NCI-H69 (cell line): ENCODE measurements at regions not wholly inside any gene's neighbourhood (a gene's known extent, or its start where the extent isn't known, plus 50 kb on each side); places are given as distances from the start of the nearest gene placed in this dataset.

Experiments used
- DNase-seq: peaks from one replicate; lab custom pipeline; 2025; lab: John Stamatoyannopoulos, UW

DNA sequence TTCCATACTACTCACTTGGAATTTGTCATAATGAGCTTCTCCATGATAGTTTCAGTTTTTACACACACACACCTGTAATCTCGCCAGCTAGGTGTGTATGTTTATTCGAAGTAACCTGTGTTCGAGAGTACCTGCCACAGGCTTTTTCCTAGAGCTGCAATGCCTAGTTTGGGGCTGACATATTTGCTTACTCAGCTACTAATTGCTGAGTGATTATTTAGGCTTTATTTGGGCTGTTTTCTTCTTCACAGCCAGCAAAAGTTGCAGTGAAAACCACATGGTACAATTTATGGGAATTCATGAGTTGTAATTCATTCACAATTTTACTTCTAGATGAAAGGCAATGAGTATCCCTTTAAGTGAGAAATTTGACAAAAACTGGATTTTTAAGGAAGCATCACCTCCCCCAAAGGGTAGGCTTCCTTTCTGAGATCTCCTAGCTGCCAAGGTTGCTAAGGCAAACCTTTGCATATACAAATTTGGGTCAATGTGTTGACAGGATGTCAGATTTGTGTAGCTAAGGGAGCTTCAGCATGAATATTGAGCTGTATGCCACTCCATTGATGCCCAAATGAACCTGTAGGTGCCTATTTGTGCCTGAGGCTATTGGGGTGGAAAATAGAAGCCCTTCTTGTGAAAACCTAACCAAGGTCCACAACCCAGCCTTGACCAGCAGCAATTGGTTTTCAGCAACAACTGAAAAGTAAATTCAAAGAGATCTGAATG, 108.7 kb upstream of the OTX2 start:
- DNase-seq, result peak; percentile 45

GRCh38 chr14:56905282-56905681, 95.0 kb upstream of the OTX2 start:
- DNase-seq, result no peak

- DNase-seq, result no peak
These were observed 93.2 kb upstream of the OTX2 start for GRCh38 chr14:56903304-56903969.

DNA sequence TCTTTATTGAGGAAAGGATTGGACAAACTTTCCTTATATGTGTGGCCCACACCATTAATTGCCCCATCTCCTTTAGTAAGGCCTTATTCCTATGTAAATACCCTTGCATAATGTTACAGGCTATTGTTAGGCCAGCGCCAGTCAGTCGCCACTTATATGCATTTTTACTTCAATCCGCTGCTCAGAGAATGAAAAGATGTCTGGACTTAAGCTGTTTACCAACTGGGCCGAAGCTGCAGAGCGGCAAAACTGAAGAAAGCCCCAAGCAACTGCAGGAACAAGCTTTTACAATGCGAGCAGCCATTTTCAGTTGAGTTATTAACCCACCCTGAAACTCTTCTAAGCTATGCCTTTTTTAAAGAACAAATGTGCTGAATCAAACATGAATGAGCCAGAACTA, 92.1 kb upstream of the OTX2 start:
- DNase-seq, result peak; percentile 20

DNA sequence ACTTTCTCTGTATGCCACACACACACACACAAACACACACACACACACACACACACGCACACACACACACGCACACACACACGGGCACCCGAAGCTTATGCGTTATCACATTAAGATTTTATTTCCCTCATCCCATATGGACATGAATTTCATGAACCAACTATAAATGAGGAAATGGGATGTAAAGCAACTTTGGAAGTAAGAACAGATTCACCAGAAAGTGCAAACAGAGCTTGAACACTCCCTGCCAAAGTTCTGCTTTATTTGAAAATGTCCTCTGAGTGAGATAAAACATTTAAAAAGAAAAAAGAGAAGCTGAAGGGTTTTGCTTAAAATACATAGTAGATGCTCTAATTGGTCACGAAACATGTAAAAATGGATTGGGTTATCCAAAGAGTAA, 90.4 kb upstream of the OTX2 start:
- no peak for DNase-seq

DNA sequence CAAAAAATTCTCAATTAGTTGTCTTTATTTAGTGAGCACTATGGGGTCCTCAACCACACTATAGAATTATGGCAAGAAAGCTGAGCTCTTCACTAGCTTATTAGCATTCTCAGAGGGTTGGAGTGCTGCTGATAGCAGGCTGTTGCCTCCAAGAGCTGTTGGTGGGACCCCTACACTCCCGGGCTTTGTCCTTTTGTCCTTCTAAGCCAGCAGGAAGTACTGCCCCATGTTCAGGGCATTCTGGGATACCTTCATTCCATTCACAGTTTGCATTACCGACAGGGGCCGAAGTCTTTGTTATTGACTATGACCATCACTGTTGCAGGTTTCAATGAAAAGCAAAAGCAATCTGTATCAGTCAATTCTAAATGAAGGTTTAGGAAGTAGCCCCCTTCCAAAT, 89.5 kb upstream of the OTX2 start:
- DNase-seq, result no peak

DNA sequence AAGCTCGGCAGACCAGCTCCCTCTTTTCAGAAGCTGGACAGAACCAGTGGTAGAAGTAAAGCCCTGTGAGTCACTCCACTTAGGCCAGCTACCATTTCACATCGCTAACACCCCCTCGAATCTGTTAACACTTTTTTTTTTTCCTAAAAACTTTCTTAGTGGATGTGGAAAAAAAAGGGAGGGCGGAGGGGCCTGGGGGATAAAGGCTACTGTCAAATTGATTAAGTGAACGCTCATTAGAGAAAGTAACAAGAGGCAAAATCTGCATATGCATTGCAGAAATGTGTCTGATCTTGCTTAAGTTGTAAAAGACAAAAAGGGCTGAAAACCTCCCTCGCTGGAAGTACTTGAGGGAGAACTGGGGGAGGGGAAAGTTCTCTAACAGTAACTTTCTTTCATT, 86.6 kb upstream of the OTX2 start:
- DNase-seq, result no peak

DNA sequence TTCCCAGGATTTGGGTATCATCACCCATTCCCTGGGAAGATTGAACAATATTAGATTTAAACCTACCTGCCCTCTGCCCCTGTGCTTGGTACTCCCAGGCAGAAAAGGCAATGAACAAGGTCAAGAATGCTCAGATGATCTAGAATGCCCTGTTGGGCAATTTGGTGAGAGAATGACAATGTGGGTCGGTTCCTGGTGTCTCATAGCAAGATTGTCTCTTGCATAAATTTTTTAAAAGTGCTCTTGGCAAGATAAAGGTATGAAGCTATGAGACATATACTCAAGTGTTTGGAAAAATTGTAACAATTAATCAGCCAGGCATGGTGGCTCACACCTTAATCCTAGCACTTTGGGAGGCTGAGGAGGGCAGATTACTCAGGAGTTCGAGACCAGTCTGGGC, 86.0 kb upstream of the OTX2 start:
- no peak for DNase-seq

DNA sequence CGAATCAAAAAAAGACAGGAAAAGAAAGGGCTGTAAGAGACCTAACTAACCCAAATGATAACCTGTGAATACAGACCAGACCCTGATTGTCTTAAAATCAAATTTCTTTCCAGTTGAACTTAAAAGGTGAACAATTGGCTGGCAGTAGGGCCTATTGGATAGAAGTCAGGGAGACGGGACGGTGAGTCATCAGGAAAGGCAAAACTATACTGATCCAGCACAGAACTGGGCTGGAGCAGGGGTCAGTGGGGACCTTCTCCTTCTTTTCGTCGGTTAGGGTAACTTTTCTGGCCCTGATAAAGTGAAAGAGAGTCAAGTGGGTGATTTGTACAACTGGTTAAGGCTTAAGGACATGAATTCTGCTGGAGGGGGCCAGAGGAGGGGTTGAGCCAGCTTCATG, 84.9 kb upstream of the OTX2 start:
- DNase-seq, result no peak

DNA sequence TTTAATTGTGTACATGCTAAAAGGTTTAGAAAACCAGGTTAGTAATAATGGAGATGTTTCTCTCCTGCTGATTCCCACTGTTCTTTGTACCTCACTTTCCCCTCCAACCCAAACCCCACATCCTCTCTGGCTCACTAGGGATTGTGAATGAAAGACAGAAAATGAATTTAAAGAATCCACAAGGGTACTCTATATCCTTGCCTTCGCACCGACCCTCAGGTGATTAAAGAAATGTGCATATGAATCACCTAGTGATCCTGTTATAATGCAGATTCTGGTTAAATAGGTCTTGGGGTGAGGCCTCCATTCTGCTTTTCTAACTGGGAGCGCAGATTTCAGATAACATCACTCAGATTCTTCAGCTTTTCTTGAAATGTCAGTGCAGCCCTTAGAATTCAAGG, 84.3 kb upstream of the OTX2 start:
- no peak for DNase-seq

DNA sequence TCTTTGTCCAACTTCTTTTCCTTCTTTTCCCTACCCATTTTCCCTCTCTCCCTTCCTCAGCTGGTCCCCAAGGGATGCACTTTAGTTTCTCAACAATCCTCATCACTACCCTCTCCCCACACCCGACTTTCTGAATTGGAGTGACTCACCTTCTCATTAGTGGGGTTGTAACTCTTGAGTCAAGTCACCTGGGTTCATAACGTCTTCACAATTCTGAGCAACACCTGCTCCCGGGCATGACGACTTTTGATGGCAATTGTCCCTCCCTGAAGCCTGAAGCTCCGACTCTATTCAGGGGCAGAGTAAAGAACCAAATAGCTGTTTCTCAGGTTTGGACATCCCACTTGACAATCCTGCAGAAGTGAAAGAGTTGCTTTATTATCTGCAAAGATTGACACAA, 82.7 kb upstream of the OTX2 start:
- peak; percentile 83 for DNase-seq

- DNase-seq, result peak; percentile 48
These were observed 80.9 kb upstream of the OTX2 start for GRCh38 chr14:56891226-56891625.

- no peak for DNase-seq
These were observed 79.4 kb upstream of the OTX2 start for GRCh38 chr14:56889705-56890104.

GRCh38 chr14:56888274-56888673, 78.0 kb upstream of the OTX2 start:
- no peak for DNase-seq

- DNase-seq, result no peak
These were observed 76.9 kb upstream of the OTX2 start for GRCh38 chr14:56887216-56887615.

GRCh38 chr14:56886471-56887062, 76.3 kb upstream of the OTX2 start:
- DNase-seq, result no peak

DNA sequence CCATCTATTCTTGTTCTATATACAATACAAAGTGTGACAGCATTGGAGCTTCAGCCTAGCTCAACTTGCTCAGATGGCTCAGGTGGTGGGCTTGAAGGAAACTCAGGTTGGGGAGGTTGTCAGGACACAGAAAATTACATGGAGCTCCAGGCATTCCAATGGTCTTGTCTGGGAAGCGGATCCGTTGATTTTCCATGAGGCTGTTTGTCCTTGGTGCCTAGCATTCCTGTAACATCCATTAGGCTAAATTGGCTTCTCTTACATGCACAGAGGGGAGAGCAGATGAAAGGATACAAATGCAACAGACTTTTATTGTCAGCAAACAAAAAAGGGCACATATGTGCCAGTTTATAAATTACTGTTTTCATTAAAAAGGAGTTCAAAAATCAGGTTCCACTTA, 75.5 kb upstream of the OTX2 start:
- peak; percentile 53 for DNase-seq

- no peak for DNase-seq
These were observed 74.3 kb upstream of the OTX2 start for GRCh38 chr14:56884617-56885016.

DNA sequence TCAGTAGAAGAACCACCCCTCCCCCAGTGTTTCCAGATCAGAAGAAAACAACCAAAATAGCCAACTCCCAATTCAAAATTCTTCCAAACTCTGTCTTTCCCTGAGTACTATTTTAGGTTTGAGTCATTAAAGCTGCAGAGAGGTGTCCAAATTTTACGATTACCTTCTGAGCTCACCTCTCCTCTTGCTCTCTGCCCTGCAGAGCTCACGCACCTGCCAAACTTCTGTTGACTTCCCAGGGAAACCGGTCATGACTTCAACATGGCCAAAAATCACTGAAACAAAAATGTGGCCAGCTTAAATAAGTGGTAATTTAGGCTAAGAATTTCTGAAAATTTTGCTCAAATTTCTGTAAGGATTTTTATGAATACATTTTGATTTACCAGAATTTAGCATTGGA, 70.9 kb upstream of the OTX2 start:
- no peak for DNase-seq

DNA sequence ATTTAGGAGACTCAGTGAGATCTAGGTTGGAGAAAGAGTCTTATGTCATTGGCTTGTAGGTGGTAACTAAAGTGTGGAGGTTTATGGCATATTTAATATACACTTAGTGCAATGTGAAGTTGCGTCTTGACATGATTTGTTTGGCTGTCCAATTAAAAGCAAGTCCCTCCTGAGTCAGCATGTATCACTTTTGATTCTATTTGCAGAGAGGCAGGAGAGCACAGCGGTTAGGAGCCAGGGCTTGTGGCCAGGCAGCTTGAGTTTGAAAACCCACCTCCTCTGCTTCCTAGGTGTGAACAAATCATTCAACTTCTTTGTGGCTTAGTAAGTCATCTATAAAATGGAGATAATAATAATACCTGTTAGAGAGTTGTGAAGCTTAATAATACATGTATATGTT, 68.5 kb upstream of the OTX2 start:
- no peak for DNase-seq

- DNase-seq, result no peak
These were observed 64.9 kb upstream of the OTX2 start for GRCh38 chr14:56875104-56875675.

DNA sequence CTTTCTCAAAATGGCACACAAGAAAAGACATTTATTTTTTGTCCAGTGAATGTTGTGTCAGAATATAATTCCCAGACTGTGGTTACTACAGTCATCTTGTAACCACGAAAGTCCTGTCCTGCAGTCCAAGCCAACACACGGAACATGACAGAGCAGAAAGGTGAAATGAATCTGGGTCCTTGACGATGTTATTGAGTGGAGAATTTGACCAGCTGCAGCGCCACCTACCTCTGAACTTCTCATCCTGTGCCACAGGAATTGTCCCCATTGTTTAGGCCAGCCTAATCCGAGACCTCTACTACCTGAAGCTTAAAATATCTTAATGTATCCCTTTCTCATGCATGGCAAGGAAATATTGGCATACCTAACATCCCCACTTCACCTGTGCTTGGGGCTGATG, 64.1 kb upstream of the OTX2 start:
- DNase-seq, result peak; percentile 73

DNA sequence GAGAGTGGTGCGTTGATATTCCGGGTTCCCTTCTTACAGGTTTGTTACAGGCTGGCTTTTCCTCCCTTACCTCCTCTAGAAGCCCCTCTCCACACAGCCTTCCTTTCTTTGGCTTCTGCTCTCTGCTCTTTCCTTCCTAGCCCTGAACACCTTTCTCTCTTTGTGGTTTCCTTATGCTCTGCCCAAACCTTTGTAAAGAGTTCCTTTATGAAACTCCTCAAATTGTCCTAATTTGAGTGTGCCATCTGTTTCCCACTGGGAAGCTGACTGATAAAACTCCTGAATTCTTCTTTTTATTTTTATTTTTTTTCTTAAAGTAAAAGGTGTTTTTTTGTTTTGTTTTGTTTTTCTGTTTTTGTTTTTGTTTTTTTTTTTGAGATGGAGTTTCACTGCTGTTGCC, 60.1 kb upstream of the OTX2 start:
- DNase-seq, result peak; percentile 22
